ENCODE measurements at regions not wholly inside any gene's neighbourhood (a gene's known extent, or its start where the extent isn't known, plus 50 kb on each side); places are given as distances from the start of the nearest gene placed in this dataset.

DNA sequence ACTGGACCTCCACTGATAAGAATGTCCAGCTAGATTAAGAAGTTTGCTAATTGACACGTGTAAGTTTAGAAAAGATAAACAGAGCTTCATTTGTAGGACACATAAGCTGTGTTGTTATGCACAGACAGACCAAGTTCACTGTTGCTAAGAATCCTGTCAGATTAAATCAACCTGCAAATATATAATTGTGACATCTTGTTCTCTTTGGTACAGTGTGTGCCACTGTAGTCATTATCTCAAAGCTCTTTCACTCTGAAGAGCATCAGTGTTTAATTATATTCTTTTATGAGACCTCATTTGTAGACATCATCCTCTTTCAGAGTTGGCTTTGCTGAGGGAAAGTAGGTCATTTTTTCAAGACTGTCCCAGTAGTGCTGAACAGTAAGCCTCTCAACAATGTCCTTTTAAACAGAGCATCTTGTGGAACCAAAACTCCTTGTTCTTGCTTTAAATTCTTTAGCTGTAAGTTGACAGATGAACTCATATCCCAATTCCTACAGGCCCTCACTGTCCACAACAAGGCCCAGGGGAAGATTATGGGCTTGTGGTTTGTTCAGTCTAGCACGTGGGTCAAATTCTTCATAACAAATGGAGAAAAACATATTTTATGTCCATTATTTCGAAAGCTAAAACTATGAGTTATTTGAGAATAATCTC, 252.4 kb downstream of the HDGFL1 start:
- TF ChIP-seq, protein P1, sequence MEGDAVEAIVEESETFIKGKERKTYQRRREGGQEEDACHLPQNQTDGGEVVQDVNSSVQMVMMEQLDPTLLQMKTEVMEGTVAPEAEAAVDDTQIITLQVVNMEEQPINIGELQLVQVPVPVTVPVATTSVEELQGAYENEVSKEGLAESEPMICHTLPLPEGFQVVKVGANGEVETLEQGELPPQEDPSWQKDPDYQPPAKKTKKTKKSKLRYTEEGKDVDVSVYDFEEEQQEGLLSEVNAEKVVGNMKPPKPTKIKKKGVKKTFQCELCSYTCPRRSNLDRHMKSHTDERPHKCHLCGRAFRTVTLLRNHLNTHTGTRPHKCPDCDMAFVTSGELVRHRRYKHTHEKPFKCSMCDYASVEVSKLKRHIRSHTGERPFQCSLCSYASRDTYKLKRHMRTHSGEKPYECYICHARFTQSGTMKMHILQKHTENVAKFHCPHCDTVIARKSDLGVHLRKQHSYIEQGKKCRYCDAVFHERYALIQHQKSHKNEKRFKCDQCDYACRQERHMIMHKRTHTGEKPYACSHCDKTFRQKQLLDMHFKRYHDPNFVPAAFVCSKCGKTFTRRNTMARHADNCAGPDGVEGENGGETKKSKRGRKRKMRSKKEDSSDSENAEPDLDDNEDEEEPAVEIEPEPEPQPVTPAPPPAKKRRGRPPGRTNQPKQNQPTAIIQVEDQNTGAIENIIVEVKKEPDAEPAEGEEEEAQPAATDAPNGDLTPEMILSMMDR (conservative IDR thresholded peaks at IDR 0.05): no peak
- TF ChIP-seq ZFX (IDR thresholded peaks at IDR 0.05): no peak
